Sciatic nerve (tissue), 2 donors: ENCODE measurements at regions not wholly inside any gene's neighbourhood (a gene's known extent, or its start where the extent isn't known, plus 50 kb on each side); places are given as distances from the start of the nearest gene placed in this dataset.
A peak's percentile ranks its signal among the peaks of the same experiment; 100 is the strongest.
"Not testable (repeated sequence)": the region's sequence is repeated elsewhere in the genome, so short reads cannot be mapped to it uniquely, and the experiment has no call there.

ENCODE experiments used
- ATAC-seq: fragments of 200-7000 bp; cut with Tn5 transposase; one replicate; pipeline ENCODE4 v1.9.1; 2020; ENCODE audit warnings: mild to moderate bottlenecking, moderate library complexity
- DNase-seq: peaks from one replicate; pipeline ENCODE4 v3.0.0-alpha.2; 2020; ENCODE audit warnings: low spot score
- intact Hi-C: fragments of 100-400 bp; cut with DNase I; formaldehyde crosslinking; loops from one replicate; pipeline ENCODE4 v1.14.2; 2022
- donor health status: DM: no; HTN: no; CAD: no.
- donor health status: DM: no; HTN: no; CAD: no.

DNA sequence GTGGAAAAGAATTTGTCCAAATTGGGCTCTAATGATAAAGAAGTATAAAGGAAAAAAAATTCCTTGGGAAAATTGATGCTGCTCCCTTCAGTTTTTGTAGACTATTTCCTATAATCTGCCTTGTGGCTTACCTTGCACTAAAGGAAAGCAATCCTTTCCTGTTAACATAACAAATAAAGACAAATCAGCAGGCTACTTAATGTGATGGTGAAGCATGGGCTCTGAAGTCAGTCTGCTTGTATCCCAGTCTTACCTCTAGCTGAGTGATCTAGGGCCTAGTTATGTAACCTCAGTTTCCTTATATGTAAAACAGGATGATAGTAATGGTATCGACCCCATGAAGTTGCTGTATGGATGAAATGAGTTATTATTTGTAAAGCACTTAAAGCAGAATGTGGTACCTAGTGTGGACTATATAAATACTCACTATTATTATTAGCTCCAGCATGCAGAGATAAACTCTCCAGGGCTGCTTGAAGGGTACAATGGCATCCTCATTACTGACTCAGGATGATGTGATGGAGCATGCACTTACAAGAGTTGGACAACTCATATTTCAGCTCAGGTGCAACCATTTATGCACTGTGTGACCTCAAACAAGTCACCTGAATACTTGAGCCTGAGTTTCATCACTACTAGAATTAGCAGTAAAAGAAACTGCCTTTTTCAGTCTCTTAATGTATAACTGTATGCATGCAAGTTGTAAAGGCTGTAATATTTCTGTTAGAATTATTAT lies 156.1 kb downstream of the DKK1 start:
- intact Hi-C loops: no loop called here
- DNase-seq (no peak), ATAC-seq (no peak)

DNA sequence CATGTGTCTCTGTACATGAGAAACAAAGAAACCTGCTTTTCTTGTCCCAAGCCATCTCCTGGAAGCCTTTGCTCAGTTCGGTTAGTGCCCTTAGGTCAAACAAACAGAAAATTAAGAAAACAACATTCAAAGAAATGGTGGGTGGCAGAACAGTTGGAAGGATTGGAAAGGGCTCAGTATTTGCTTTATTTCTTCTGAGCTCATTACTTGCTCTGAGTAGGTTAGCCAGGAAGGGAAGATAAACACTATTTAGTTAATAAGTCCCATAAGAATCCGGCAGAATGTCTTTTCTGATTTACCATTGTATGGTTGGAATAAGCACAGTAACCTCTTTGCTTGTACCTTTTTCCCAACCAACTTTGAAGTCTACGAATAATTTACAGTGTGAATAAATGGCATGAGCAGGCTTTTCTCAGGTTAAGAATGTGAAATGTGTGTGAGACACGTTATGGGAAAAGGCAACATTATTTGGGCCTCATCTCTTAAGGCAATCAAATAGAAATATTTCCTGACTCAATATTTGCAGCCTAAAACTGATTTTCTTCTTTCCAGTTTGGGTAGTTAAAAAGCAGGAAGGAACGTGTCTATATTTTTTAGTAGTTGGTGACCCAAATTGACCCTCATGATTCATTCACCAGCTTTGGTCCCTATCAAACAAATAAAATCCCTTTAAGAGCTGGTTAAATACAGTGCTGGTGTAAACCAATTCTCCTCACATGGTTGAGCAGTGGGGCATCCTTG lies 158.5 kb downstream of the DKK1 start:
- no peak for ATAC-seq
- intact Hi-C loops: no loop called here
- no peak for DNase-seq

DNA sequence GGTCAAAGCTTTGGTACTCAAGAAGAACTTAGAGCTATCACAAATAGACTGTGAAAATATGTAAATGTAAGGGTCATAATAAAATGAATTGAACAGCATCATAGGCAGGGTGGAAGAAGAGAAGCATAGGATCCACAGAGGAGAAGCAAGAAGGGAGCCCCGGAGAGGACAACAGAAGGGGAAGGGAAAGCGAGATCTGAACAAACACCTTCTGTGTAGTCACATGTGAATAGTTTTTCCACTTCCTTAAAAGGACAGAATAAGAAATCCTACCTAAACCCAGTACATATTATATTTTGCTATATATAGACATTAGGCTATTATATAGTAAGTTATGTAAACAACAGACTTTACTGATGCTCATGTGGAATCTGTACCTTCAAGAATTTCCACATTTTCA lies 160.2 kb downstream of the DKK1 start:
- DNase-seq (no peak), ATAC-seq (no peak)
- intact Hi-C loops: no loop called here

DNA sequence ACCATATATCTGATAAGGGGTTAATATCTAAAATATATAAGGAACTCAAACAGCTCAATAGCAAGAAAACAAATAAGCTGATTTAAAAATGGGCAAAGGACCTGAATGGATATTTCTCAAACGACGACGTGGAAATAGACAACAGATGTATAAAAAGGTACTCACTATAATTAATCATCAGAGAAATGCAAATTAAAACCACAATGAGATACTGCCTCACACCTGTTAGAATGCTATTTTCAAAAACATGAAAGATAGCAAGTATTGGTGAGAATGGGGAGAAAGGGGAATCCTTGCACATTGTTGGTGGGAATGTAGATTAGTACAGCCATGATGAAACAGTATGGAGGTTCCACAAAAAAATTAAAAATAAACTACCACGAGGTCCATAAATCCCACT lies 163.2 kb downstream of the DKK1 start:
- intact Hi-C loops: no loop called here
- ATAC-seq (no peak), DNase-seq (no peak)

DNA sequence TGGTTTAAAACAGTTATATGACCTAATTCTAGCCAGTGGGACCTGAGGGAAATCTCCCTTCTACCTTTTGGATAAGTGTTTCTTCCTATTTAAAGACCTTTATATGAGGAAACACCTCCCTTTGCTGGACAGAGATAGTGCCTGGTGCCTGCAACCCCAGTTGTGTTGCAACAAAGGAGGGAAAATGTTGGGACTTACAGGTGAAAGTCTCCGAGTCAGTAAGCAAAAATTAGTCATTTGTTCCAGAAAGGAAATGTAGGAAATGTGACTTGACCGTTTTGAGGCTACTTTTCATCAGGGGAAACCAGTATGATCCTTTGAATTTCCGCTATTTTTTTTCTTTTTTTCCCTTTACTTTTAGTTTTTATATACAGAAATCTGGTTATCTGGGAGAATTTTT lies 165.5 kb downstream of the DKK1 start:
- DNase-seq (no peak), ATAC-seq (no peak)
- intact Hi-C loops: no loop called here

DNA sequence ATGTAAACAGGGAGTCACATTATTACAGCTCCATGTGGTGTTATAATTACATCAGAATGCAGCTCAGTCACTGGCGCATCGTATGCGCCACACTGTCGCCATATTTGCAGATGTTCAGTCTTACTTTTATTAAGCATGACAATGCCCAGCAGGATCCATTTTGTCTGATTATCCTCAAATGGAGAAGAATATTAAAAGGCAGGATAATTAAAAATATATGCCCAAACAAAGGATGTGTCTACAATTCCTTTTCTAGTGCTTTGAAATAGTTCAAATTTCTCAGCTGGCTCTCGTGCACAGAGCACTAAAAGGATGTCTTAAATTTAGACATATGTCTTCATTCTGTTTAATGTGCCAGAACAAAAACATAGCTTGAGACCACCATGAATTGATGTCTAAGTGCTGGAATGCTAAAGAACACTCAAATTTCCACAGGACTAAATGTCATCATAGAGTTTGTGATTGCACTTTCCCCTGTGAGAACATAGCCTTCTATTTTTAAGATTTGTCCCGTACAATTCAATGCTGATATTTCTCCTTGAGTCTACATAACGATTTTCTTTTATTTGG lies 168.0 kb downstream of the DKK1 start:
- intact Hi-C loops: no loop called here
- no peak for ATAC-seq

DNA sequence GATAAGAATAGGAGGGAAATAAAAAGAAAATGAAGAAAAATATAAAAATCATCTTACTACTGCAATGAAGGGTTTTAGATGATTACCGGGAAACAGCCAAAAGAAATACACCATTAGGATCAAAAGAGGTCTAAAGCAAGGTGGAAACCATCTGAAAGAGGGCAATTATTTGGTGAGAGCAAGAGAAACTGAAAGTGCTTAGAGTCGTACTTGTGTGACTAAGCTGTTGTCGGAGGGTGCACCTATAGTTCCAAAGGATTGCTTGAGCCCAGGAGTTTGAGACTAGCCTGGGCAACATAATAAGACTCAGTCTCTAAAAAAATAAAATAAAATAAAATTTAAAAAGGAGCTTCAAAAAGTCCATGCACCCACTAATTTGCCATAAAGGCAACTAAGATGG lies 169.5 kb downstream of the DKK1 start:
- intact Hi-C loops: no loop called here
- DNase-seq (no peak), ATAC-seq (no peak)

More for the DNA sequence above, 168.0 kb downstream of the DKK1 start:
- no peak for DNase-seq

DNA sequence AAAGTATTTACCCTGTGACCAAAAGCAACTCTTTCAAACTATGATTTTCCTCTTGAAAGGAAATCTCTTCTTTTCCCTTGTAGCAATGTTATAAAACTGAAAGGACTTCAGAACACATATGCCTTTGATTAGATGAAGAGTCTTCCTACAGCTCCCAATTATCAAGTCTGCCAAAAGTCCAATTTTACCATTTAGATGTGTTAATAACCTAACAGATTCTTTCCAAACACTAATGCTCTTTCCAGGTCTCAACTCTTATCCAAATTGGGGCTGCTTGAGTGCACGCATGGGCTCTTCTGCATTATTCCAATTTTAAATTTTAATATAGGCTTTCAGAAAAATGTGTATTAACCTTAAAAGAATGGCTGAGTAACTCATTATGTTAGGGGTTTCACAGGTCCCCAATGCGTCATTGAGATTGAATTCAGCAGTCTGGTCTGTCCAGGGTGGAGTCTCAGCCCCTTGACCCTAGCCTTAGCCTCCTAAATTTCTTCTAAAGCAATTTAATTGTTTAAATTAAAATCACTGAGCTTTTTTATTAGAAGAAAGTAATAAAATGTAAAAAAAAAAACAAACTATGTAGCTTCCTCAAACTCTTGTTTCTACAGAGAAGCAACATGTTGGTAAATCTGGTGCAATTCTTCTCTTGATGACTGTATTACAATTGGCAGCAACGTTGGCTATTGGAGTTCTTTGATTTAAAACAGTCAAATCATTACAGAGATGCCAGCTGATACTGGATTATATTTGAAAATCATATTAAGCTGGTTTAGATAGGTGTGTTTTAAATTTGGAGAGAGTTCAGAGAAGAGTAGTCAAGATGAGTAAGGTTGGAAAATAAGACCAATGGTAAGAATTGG lies 170.4 kb downstream of the DKK1 start:
- ATAC-seq: no peak
- DNase-seq: no peak
- intact Hi-C loops: no loop called here

DNA sequence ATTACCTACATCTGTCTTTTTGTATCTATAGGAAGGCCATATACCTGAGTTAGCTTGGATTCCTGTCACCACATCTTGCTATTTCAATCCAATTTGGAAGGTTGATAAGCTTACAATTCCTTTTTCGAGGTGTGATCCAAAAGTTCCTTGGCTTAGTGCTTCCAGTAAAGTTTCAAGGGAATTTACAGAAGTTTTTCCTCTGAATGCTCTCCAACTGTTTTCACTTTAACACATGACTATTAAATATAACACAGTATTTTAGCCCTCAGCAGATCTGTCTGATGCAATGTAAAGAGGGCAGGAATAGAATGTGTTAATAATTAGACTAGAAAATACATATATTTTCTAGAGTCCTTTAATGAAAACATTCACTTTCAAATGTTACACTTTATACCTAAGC lies 171.4 kb downstream of the DKK1 start:
- ATAC-seq: no peak
- intact Hi-C loops: no loop called here
- DNase-seq: no peak

DNA sequence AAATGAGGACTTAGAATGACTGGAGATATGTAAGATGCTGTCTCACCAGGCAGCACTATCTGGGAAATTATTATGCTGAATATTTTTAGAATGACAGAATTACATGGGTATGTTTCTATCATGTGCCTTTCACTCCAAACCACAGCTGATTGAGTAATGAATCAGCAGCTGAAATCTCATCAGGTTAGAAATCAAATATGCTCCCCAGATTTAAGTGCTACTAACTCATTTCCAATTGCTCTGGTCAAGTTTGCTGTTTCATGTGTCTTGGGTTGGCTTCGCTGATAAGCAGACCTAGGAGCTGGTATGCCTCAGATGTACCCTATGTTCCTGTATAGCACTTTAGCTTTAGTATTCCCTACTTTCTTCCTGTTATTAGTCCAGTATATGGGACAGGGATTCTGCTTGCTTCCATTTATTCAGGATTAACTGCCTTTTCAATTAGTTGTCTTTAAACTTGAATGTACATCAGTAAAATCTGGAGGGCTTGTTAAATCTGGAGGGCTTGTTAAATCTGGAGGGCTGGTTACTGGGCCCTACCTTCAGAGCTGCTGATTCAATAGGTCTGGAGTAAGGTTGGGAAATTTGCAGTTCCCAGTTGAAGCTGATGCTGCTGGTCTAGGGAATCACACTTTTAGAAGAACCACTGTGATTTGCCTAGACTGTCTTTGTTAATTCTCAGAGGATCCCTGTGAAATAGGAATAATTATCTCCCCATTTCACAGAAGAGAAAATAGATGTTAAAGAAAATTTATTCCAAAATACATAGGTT lies 172.9 kb downstream of the DKK1 start:
- ATAC-seq (peak; percentile 81), DNase-seq (no peak)
- intact Hi-C loops: no loop called here

DNA sequence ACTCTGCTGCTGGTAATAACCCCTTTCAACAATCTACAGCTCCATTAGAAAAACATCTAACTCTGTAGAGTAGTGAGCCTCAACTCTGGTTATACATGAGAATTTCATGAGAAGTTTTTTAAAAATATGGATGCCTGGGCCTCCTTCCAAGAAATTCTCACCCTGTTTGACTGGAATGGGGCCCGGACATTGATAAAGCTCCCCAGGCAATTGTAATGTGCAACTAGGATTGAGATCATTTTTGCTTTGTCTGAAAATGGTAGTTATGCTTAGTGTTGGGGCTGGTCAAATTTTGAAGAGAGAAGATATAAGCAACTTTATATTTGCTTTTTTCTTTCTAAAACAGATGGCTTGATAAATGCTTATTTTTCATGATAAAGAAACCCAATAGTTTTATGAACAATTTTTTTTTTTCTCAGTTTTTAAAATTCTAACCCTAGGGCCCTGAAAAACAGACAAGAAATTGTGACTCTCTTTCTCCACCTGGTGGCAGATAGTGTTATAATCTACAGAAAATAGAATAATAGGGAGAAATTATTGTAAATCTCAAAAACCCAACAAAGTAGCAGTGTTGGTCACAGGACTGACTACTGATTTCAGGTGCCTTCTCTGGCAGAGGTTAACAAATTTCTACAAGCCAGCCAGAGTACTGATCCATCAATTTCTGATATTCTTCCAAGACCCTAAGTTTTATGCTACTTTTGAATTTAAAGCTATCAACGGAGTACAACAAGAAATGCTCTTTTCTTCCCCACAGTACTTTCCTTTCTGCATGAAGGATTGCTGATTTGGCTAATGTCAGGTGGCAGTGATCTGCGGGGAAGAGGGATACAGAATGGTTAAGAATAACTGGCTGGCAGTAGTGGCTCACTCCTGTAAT lies 174.8 kb downstream of the DKK1 start:
- ATAC-seq (no peak), DNase-seq (no peak)
- intact Hi-C loops: no loop called here

DNA sequence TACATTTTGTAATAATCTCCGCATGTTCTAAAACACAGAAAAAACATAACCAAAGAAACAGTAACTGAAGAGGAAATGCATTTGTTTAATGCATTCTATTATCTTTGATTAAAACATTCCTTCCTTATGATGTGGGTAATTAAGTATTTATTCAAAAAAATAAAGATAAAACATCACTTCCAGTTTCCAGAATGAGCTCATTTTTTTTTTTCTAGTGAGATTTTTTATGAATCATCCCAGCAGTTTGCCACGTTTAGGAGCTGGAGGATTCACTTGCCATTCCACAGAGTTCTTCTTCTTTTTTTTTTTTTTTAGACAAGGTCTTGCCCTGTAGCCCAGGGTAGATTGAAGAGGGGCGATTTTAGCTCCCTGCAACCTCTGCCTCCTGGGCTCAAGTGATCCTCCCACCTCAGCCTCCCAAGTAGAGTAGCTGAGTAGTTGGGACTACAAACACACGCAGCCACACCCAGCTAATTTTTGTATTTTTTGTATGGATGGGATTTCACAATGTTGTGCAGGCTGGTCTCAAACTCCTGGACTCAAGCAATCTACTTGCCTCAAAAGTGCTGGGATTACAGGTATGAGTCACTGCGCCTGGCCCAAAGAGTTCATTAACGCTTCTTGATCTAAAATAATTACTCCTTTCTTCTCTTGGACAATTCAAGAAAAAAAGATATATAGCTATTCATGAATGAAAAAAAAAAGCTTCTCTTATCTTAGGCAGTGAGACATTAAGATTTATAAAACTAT lies 177.3 kb downstream of the DKK1 start:
- no peak for ATAC-seq
- no peak for DNase-seq
- intact Hi-C loops: no loop called here

DNA sequence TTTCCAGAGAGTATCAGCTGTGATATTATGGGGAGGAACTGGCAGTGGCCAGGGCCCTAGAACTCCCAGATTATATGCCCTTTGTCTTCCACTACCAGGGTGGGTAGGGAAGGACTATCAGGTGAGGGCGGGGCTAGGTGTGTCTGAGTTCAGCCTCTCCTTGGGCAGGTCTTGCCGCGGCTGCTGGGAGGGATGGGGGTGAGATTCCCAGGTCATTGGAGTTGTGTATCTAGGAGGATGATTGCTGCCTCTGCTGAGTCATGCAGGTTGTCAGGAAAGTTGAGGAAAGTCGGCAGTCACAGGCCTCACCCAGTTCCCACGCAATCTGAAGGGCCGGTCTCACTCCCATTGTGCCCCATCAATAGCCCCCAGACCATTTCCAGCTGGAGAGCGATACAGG lies 185.2 kb downstream of the DKK1 start:
- ATAC-seq (no peak), DNase-seq (no peak)
- intact Hi-C loops: no loop called here

DNA sequence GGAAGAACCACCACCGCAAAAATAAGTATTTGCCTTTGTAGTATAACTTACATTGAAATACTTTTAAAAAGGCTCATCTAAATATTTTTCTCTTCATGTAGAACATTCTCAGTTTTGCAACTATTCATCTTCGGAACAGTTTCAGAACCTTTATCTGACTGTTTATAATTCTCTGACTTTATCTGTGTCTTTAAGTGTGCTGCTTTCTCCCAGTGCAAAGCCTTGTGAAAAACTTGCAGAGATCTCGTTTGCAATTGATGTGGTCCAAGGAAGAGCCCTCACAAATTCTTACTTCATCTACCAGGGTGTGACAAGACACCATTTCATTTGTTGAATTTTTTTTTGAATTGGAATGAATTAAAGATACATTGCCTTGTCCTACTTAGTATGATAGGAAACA lies 186.4 kb downstream of the DKK1 start:
- no peak for DNase-seq
- intact Hi-C loops: no loop called here
- ATAC-seq: no peak

DNA sequence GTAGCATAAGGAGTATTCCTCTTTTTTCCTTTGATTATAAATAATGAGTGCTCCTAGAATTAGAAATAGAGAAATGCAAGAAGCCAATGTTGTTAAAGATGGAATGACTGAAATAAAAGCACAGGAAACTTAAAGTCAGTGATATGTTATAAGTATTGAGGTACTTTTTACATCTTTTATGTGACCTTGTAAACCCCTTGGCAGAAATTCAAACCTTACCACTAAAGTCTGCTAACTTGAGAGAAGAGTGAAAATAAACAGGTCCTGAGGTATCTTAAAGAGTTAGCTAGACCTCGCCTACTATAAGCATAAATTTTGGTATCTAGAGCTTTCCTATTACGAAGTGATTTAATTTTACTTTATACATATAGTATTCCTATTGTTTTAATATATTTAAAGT lies 188.2 kb downstream of the DKK1 start:
- ATAC-seq: no peak
- intact Hi-C loops: no loop called here
- no peak for DNase-seq

DNA sequence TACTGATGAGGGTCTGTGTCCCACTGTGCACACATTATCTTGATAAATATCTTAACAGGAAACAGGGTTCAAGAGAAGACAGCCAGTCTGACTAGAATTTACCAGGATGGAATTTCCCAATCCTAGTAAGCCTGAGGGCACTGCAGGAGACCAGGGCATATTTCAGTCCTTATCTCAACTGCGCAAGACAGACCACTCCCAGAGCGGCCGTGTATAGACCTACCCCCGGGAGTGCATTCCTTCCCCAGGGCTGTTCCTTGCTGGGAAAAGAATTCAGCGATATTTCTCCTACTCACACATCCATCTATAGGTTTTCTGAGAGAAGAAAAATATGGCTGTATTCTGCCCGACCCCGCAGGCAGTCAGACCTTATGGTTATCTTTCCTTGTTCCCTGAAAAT lies 191.3 kb downstream of the DKK1 start:
- DNase-seq, ATAC-seq, intact Hi-C loops: not testable (repeated sequence)

DNA sequence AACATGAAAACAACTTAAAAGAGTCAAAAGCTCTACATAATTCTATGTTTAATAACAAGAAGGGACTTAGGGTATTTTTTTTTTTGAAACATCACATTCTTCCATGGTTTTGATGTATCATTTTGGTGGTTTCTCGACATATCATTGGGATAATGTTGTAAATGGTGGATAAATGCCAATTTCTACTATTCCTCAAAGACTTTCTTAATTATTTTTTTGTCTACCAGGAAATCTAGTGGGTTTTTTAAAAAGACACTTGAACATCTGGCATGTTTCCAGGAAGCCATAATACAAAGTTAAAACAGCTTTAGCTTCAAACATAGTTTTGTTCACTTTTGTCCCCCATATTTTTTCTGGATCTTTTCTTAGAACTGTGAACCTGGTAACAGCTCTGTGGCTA lies 200.4 kb downstream of the DKK1 start:
- DNase-seq (no peak), ATAC-seq (no peak)

More for the DNA sequence above, 200.4 kb downstream of the DKK1 start:
- intact Hi-C loops: no loop called here
